ENCODE measurements at regions not wholly inside any gene's neighbourhood (a gene's known extent, or its start where the extent isn't known, plus 50 kb on each side); places are given as distances from the start of the nearest gene placed in this dataset.
"Not testable (repeated sequence)": the region's sequence is repeated elsewhere in the genome, so short reads cannot be mapped to it uniquely, and the experiment has no call there.

- Histone ChIP-seq H3K4me3 (no peak overlapping the region), H3K27me3 (no peaks in the 10 kb centered on the region), H3K4me1 (peaks cover 0 to 24% (median 7%) of the 10 kb centered on the region in 4 donors), H3K9me3 (no peaks in the 10 kb centered on the region), H3K36me3 (no peaks in the 10 kb centered on the region), H3K27ac (no peak overlapping the region)
- ATAC-seq: no peak
- TF ChIP-seq POLR2A (IDR thresholded peaks at IDR 0.05) (no peak), CTCF (IDR thresholded peaks at IDR 0.05) (no peak)
- intact Hi-C loops (cut with DNase I): no loop called here
- no peak for DNase-seq
- WGBS (ENCODE audit: insufficient coverage, low coverage, low lambda C conversion rate, missing lambda C conversion rate): no CpG with 5 or more reads among the region's 1 CpG
Measured at GRCh38 chr5:56633950-56634349, 181.4 kb upstream of the MAP3K1 start.

DNA sequence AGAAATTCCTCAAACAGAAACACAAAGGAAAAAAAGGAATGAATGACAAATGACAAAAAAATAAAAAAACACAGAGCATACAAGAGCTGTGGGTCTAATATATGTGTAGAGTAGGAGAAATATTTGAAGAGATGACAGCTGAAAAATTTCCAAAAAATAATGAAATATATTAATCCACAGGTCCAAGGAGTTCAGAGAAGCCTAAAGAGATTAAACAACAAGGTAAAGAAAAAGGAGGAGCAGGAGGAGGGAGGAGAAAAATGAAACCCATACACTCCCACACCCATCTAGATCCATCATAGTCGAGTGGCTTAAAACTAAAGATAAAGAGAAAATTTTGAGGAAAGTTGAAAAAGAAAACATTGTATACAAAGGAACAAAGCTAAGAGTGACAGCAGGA is 182.4 kb upstream of the MAP3K1 start:
- TF ChIP-seq POLR2A (IDR thresholded peaks at IDR 0.05) (no peak), CTCF (IDR thresholded peaks at IDR 0.05) (no peak)
- H3K9me3 ChIP-seq: no peaks in the 10 kb centered on the region
- intact Hi-C loops (cut with DNase I): no loop called here
- H3K27me3 ChIP-seq: no peaks in the 10 kb centered on the region
- DNase-seq: no peak
- no peak overlapping the region for H3K27ac ChIP-seq
- H3K36me3 ChIP-seq: no peaks in the 10 kb centered on the region
- peaks cover 0 to 15% (median 3%) of the 10 kb centered on the region in 4 donors for H3K4me1 ChIP-seq
- WGBS (ENCODE audit: insufficient coverage, low coverage, low lambda C conversion rate, missing lambda C conversion rate): 42% methylated on average over 1 of the region's 1 CpG
- no peak for ATAC-seq
- no peak overlapping the region for H3K4me3 ChIP-seq

GRCh38 chr5:56632199-56632598 is 183.2 kb upstream of the MAP3K1 start:
- peaks cover 0 to 10% (median 3%) of the 10 kb centered on the region in 4 donors for H3K4me1 ChIP-seq
- ATAC-seq (no peak), DNase-seq (no peak)
- no peak overlapping the region for H3K27ac ChIP-seq
- 88% methylated on average over 2 of the region's 2 CpGs for WGBS (ENCODE audit: insufficient coverage, low coverage, low lambda C conversion rate, missing lambda C conversion rate)
- H3K36me3 ChIP-seq: no peaks in the 10 kb centered on the region
- H3K4me3 ChIP-seq: no peak overlapping the region
- no peaks in the 10 kb centered on the region for H3K27me3 ChIP-seq
- intact Hi-C loops (cut with DNase I): no loop called here
- H3K9me3 ChIP-seq: no peaks in the 10 kb centered on the region
- TF ChIP-seq CTCF (IDR thresholded peaks at IDR 0.05): no peak
- no peak for TF ChIP-seq POLR2A (IDR thresholded peaks at IDR 0.05)

- TF ChIP-seq CTCF (IDR thresholded peaks at IDR 0.05) (no peak), POLR2A (IDR thresholded peaks at IDR 0.05) (no peak)
- DNase-seq: no peak
- Histone ChIP-seq H3K4me3 (no peak overlapping the region), H3K4me1 (peaks cover 0 to 6% (median 3%) of the 10 kb centered on the region in 4 donors), H3K36me3 (no peaks in the 10 kb centered on the region), H3K27ac (no peak overlapping the region), H3K9me3 (no peaks in the 10 kb centered on the region), H3K27me3 (no peaks in the 10 kb centered on the region)
- WGBS (ENCODE audit: insufficient coverage, low coverage, low lambda C conversion rate, missing lambda C conversion rate): 9% methylated on average over 1 of the region's 2 CpGs
- ATAC-seq: no peak
- intact Hi-C loops (cut with DNase I): no loop called here
Measured at GRCh38 chr5:56631719-56632118, 183.6 kb upstream of the MAP3K1 start.

DNA sequence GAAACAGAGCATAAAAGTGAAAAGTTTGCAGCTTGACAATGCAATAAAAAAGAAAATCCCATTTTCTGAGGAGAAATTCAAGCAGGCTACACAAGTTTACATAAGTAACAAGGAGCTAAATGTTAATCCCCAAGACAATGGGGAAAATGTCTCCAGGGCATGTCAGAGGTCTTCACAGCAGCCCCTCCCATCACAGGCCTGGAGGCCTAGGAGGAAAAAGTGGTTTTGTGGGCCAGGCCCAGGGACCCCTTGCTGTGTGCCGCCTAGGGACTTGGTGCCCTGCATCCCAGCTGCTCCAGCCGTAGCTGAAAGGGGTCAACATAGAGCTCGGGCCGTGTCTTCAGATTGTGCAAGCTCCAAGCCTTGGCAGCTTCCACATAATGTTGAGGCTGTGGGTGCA is 186.7 kb upstream of the MAP3K1 start:
- WGBS (ENCODE audit: insufficient coverage, low coverage, low lambda C conversion rate, missing lambda C conversion rate): 95% methylated on average over 3 of the region's 4 CpGs
- intact Hi-C loops (cut with DNase I); H3K9me3 ChIP-seq; H3K27ac ChIP-seq; H3K27me3 ChIP-seq; H3K4me1 ChIP-seq; H3K36me3 ChIP-seq; ATAC-seq; H3K4me3 ChIP-seq; DNase-seq: not testable (repeated sequence)

All from right lobe of liver (tissue), 6 donors.